Adrenal gland (tissue), 9 donors: ENCODE measurements at regions not wholly inside any gene's neighbourhood (a gene's known extent, or its start where the extent isn't known, plus 50 kb on each side); places are given as distances from the start of the nearest gene placed in this dataset.

ENCODE experiments used
- DNase-seq, 7 donors: peaks; one replicate each; pipeline ENCODE4 v3.0.0-alpha.2; 2019 to 2020
- H3K27ac ChIP-seq, 5 donors: fragments of 200-600 bp; sonication (generic) in 4 of 5; 1 replicate in 3 of 5; 2 replicates in 2 of 5; pipeline versions ENCODE4 v1.5.1 to v1.8.0; 2016 to 2020; ENCODE audit warnings: mild to moderate bottlenecking in 1 of 5
- H3K27me3 ChIP-seq: fragments of 200-600 bp; 2 replicates; pipeline ENCODE4 v1.8.0; 2021
- H3K36me3 ChIP-seq, 2 donors: fragments of 200-600 bp; replicated peaks in 1 of 2; 1 replicate in 1 of 2; 2 replicates in 1 of 2; pipeline versions ENCODE4 v1.5.1 to v1.8.0; 2018 to 2022
- H3K4me1 ChIP-seq, 2 donors: fragments of 200-600 bp; replicated peaks in 1 of 2; 1 replicate in 1 of 2; 2 replicates in 1 of 2; pipeline versions ENCODE4 v1.5.1 to v1.8.0; 2018 to 2021
- H3K4me3 ChIP-seq, 4 donors: fragments of 200-600 bp; sonication (generic) in 3 of 4; one replicate each; pipeline ENCODE4 v1.5.1; 2016 to 2018
- H3K9me3 ChIP-seq, 3 donors: fragments of 200-600 bp; sonication (generic) in 1 of 3; replicated peaks in 1 of 3; 1 replicate in 2 of 3; 2 replicates in 1 of 3; pipeline versions ENCODE4 v1.5.1 to v1.8.0; 2016 to 2021
- CTCF ChIP-seq, 6 experiments: fragments of 450-650 bp in 4 of 6; fragments of 200-600 bp in 2 of 6; sonication (generic) in 1 of 6; IDR thresholded peaks; 1 replicate in 5 of 6; 2 replicates in 1 of 6; pipeline versions ENCODE4 v1.5.1 to v1.8.0; 2016 to 2021; ENCODE audit warnings: antibody characterized with exemption in 6 of 6, mild to moderate bottlenecking in 2 of 6, moderate library complexity in 1 of 6
- POLR2A ChIP-seq, 2 donors: fragments of 450-650 bp; IDR thresholded peaks; one replicate each; pipeline ENCODE4 v1.6.1; 2017; ENCODE audit warnings: antibody characterized with exemption in 2 of 2, mild to moderate bottlenecking in 2 of 2, moderate library complexity in 1 of 2
- WGBS, 4 donors: extraction: QIAGEN DNeasy Blood & Tissue Kit in 2 of 4; methylation state at CpG; one replicate each; pipeline versions ENCODE4 v1.1.5 to v1.1.7; 2013 to 2017; 5-methylcytosine and 5-hydroxymethylcytosine counted together
- intact Hi-C, 2 donors: fragments of 100-400 bp; cut with DNase I; formaldehyde crosslinking; loops; one replicate each; pipeline versions ENCODE4 v1.14.1 to v1.15.0; 2022 to 2023
- donor health status: healthy with polysubstance abuse.
- donor health status: Bipolar disorder and iron deficiency.
- donor health status: DM: yes; HTN: yes; CAD: no.
- donor health status: DM: no; HTN: no; CAD: no.
- donor health status: DM: no; HTN: no; CAD: no.

GRCh38 chr15:38682363-38682762 is 117.7 kb upstream of the RASGRP1 start:
- H3K9me3 ChIP-seq = no peaks in the 10 kb centered on the region
- no peaks in the 10 kb centered on the region for H3K36me3 ChIP-seq
- TF ChIP-seq POLR2A (IDR thresholded peaks at IDR 0.05) = no peak
- TF ChIP-seq CTCF (IDR thresholded peaks at IDR 0.05) = no peak
- no peaks in the 10 kb centered on the region for H3K27me3 ChIP-seq
- no peaks in the 10 kb centered on the region for H3K4me1 ChIP-seq
- DNase-seq = no peak
- 54 to 66% (median 59%) methylated on average over 3 of the region's 3 CpGs for WGBS, 4 donors
- no peak overlapping the region for H3K27ac ChIP-seq
- no peak overlapping the region for H3K4me3 ChIP-seq
- intact Hi-C loops = loop anchor here (5.0 to 10.0 kb wide), 3 partner anchors 120 to 238 kb away; partner anchors contain the start of gene RASGRP1 (in 1 of the 2)

GRCh38 chr15:38682861-38683260 is 118.2 kb upstream of the RASGRP1 start:
- intact Hi-C loops = loop anchor here (5.0 to 10.0 kb wide), 3 partner anchors 121 to 238 kb away; partner anchors contain the start of gene RASGRP1 (in 1 of the 2)
- no peaks in the 10 kb centered on the region for H3K36me3 ChIP-seq
- no peaks in the 10 kb centered on the region for H3K9me3 ChIP-seq
- no peak overlapping the region for H3K27ac ChIP-seq
- DNase-seq = no peak
- H3K4me1 ChIP-seq = no peaks in the 10 kb centered on the region
- no peak for TF ChIP-seq CTCF (IDR thresholded peaks at IDR 0.05)
- no peak for TF ChIP-seq POLR2A (IDR thresholded peaks at IDR 0.05)
- no peaks in the 10 kb centered on the region for H3K27me3 ChIP-seq
- H3K4me3 ChIP-seq = no peak overlapping the region
- WGBS, 4 donors = 51 to 76% (median 63%) methylated on average over 2 of the region's 2 CpGs

- no peaks in the 10 kb centered on the region for H3K27me3 ChIP-seq
- no peaks in the 10 kb centered on the region for H3K36me3 ChIP-seq
- no peak overlapping the region for H3K4me3 ChIP-seq
- intact Hi-C loops = loop anchor here (5.0 to 10.0 kb wide), 3 partner anchors 121 to 239 kb away; partner anchors contain the start of gene RASGRP1 (in 1 of the 2)
- peak; percentile 39 to 79 (median 60) for DNase-seq
- no peak overlapping the region for H3K27ac ChIP-seq
- WGBS, 4 donors = 75 to 87% (median 78%) methylated on average over 2 of the region's 2 CpGs
- no peaks in the 10 kb centered on the region for H3K4me1 ChIP-seq
- TF ChIP-seq POLR2A (IDR thresholded peaks at IDR 0.05) (no peak), CTCF (IDR thresholded peaks at IDR 0.05) (peak; percentile 67 to 85 (median 75))
- no peaks in the 10 kb centered on the region for H3K9me3 ChIP-seq
Observed at GRCh38 chr15:38683382-38684242, 119.0 kb upstream of the RASGRP1 start.

GRCh38 chr15:38684440-38685010 is 119.9 kb upstream of the RASGRP1 start:
- H3K27me3 ChIP-seq = no peaks in the 10 kb centered on the region
- H3K9me3 ChIP-seq = no peaks in the 10 kb centered on the region
- H3K27ac ChIP-seq = no peak overlapping the region
- TF ChIP-seq CTCF (IDR thresholded peaks at IDR 0.05) = no peak
- TF ChIP-seq POLR2A (IDR thresholded peaks at IDR 0.05) = no peak
- H3K36me3 ChIP-seq = no peaks in the 10 kb centered on the region
- WGBS, 4 donors = 28 to 45% (median 41%) methylated on average over 2 of the region's 2 CpGs
- H3K4me3 ChIP-seq = no peak overlapping the region
- no peak for DNase-seq
- H3K4me1 ChIP-seq = no peaks in the 10 kb centered on the region
- intact Hi-C loops = loop anchor here (5.0 to 10.0 kb wide), 3 partner anchors 122 to 240 kb away; partner anchors contain the start of gene RASGRP1 (in 1 of the 2)
